ENCODE measurements at regions not wholly inside any gene's neighbourhood (a gene's known extent, or its start where the extent isn't known, plus 50 kb on each side); places are given as distances from the start of the nearest gene placed in this dataset.

DNA sequence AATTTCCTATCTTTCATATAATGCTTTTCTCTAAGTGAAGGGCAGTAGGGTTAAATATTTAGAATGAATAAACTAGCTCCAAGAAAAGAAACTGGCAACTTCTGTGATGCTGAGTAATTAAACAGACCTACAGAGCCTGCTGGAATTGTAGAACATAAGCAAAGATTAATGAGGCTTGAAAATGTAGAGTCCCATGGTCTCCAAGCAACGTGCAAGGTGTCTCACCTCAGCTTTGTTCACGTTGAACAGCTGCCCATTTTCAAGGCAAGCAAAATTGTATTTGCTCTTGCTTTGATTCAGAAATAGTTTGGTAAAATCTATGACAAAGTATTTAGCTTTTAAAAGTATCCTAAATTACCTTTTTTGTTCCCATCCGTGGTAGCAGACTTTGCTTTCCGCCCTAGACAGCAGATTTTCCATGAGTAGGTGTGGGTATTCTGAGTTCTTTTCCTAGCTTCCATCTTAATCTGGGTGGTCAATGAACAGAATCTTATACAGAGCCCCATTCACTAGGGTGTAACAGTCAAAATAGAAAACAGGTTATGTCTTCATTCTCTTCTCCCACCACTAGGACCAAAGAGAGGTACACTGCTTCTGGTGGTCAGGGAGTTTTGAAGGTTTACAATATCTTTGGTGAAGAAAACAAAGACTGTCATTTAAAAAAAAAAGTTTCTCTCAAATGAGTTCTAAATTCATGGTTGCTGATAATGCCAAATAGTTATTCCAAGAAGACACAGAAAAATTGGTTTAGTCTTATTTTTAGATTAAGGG is 52.1 kb upstream of the TYRP1 start:
- Histone ChIP-seq H3K4me1 (ENCODE audit: control insufficient read depth, insufficient read depth, low read length) (no peaks in the 10 kb centered on the region), H3K27ac (ENCODE audit: low read length) (no peak overlapping the region), H3K27me3 (ENCODE audit: control insufficient read depth, insufficient read depth, low read length) (no peaks in the 10 kb centered on the region), H3K9me3 (ENCODE audit: control insufficient read depth, insufficient read depth, low read depth, low read length) (no peaks in the 10 kb centered on the region), H3K36me3 (ENCODE audit: control insufficient read depth, insufficient read depth, low read length) (no peaks in the 10 kb centered on the region), H3K4me3 (ENCODE audit: low read depth in 2 of 2, low read length in 2 of 2) (no peak overlapping the region)
- BruUV-seq (replicated peaks), result no TSS peak
- no peak for ATAC-seq
- DNase-seq (ENCODE audit: low read depth, low spot score), result no peak
- ChIA-PET CTCF (no interaction called here), POLR2A (no interaction called here)
- in situ Hi-C loops (cut with HindIII; ENCODE audit: low pct_unique_long_range_greater_than_20kb, low sequenced_read_pairs), result no loop called here
- TF ChIP-seq POLR2AphosphoS5 (IDR thresholded peaks at IDR 0.05; ENCODE audit: low read depth, low read length) (no peak), SIN3A (IDR thresholded peaks at IDR 0.05; ENCODE audit: borderline replicate concordance, insufficient read depth, low read depth, low read length) (no peak), TCF7L2 (IDR thresholded peaks at IDR 0.05; ENCODE audit: low read depth, low read length) (no peak)
- TF ChIP-seq, protein P1, sequence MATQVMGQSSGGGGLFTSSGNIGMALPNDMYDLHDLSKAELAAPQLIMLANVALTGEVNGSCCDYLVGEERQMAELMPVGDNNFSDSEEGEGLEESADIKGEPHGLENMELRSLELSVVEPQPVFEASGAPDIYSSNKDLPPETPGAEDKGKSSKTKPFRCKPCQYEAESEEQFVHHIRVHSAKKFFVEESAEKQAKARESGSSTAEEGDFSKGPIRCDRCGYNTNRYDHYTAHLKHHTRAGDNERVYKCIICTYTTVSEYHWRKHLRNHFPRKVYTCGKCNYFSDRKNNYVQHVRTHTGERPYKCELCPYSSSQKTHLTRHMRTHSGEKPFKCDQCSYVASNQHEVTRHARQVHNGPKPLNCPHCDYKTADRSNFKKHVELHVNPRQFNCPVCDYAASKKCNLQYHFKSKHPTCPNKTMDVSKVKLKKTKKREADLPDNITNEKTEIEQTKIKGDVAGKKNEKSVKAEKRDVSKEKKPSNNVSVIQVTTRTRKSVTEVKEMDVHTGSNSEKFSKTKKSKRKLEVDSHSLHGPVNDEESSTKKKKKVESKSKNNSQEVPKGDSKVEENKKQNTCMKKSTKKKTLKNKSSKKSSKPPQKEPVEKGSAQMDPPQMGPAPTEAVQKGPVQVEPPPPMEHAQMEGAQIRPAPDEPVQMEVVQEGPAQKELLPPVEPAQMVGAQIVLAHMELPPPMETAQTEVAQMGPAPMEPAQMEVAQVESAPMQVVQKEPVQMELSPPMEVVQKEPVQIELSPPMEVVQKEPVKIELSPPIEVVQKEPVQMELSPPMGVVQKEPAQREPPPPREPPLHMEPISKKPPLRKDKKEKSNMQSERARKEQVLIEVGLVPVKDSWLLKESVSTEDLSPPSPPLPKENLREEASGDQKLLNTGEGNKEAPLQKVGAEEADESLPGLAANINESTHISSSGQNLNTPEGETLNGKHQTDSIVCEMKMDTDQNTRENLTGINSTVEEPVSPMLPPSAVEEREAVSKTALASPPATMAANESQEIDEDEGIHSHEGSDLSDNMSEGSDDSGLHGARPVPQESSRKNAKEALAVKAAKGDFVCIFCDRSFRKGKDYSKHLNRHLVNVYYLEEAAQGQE (IDR thresholded peaks at IDR 0.05; ENCODE audit: insufficient read depth in 1 of 2, low read depth in 2 of 2, low read length in 1 of 2), result no peak
- TF ChIP-seq, protein P2, sequence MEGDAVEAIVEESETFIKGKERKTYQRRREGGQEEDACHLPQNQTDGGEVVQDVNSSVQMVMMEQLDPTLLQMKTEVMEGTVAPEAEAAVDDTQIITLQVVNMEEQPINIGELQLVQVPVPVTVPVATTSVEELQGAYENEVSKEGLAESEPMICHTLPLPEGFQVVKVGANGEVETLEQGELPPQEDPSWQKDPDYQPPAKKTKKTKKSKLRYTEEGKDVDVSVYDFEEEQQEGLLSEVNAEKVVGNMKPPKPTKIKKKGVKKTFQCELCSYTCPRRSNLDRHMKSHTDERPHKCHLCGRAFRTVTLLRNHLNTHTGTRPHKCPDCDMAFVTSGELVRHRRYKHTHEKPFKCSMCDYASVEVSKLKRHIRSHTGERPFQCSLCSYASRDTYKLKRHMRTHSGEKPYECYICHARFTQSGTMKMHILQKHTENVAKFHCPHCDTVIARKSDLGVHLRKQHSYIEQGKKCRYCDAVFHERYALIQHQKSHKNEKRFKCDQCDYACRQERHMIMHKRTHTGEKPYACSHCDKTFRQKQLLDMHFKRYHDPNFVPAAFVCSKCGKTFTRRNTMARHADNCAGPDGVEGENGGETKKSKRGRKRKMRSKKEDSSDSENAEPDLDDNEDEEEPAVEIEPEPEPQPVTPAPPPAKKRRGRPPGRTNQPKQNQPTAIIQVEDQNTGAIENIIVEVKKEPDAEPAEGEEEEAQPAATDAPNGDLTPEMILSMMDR (IDR thresholded peaks at IDR 0.05), result no peak
- intact Hi-C loops (cut with micrococcal nuclease; ENCODE audit: unreplicated experiment), result no loop called here

Data from Panc1 (cell line).